ENCODE measurements at regions not wholly inside any gene's neighbourhood (a gene's known extent, or its start where the extent isn't known, plus 50 kb on each side); places are given as distances from the start of the nearest gene placed in this dataset.

- intact Hi-C loops (cut with micrococcal nuclease): no loop called here
- no peak overlapping the region for H3K4me3 ChIP-seq
Measured at GRCh38 chr18:73924307-73924706, 223.3 kb downstream of the FBXO15 start.

GRCh38 chr18:73923866-73924265 lies 223.8 kb downstream of the FBXO15 start:
- intact Hi-C loops (cut with micrococcal nuclease): no loop called here
- H3K36me3 ChIP-seq: no peaks in the 10 kb centered on the region
- H3K27me3 ChIP-seq (ENCODE audit: low read depth): peaks cover 15% of the 10 kb centered on the region
- H3K4me1 ChIP-seq: no peaks in the 10 kb centered on the region
- H3K4me3 ChIP-seq: no peak overlapping the region
- H3K9me3 ChIP-seq (replicated peaks): no peaks in the 10 kb centered on the region
- no peak overlapping the region for H3K27ac ChIP-seq (replicated peaks)
- no peak for DNase-seq
- TF ChIP-seq CTCF (IDR thresholded peaks at IDR 0.05; ENCODE audit: borderline replicate concordance): no peak

More at GRCh38 chr18:73924307-73924706, 223.3 kb downstream of the FBXO15 start:
- Histone ChIP-seq H3K36me3 (no peaks in the 10 kb centered on the region), H3K9me3 (replicated peaks) (no peaks in the 10 kb centered on the region), H3K4me1 (no peaks in the 10 kb centered on the region), H3K27me3 (ENCODE audit: low read depth) (peaks cover 15% of the 10 kb centered on the region), H3K27ac (replicated peaks) (no peak overlapping the region)
- no peak for TF ChIP-seq CTCF (IDR thresholded peaks at IDR 0.05; ENCODE audit: borderline replicate concordance)
- no peak for DNase-seq

- Histone ChIP-seq H3K4me3 (no peak overlapping the region), H3K4me1 (no peaks in the 10 kb centered on the region), H3K27ac (replicated peaks) (no peak overlapping the region), H3K9me3 (replicated peaks) (no peaks in the 10 kb centered on the region), H3K27me3 (ENCODE audit: low read depth) (peaks cover 12% of the 10 kb centered on the region), H3K36me3 (no peaks in the 10 kb centered on the region)
- no peak for TF ChIP-seq CTCF (IDR thresholded peaks at IDR 0.05; ENCODE audit: borderline replicate concordance)
- intact Hi-C loops (cut with micrococcal nuclease): no loop called here
- DNase-seq: no peak
Measured at GRCh38 chr18:73920033-73920432, 227.6 kb downstream of the FBXO15 start.

GRCh38 chr18:73918816-73919215 lies 228.8 kb downstream of the FBXO15 start:
- no peaks in the 10 kb centered on the region for H3K36me3 ChIP-seq
- H3K27ac ChIP-seq (replicated peaks): no peak overlapping the region
- intact Hi-C loops (cut with micrococcal nuclease): no loop called here
- H3K4me1 ChIP-seq: no peaks in the 10 kb centered on the region
- H3K27me3 ChIP-seq (ENCODE audit: low read depth): peaks cover 12% of the 10 kb centered on the region
- H3K9me3 ChIP-seq (replicated peaks): no peaks in the 10 kb centered on the region
- no peak for TF ChIP-seq CTCF (IDR thresholded peaks at IDR 0.05; ENCODE audit: borderline replicate concordance)
- H3K4me3 ChIP-seq: no peak overlapping the region
- no peak for DNase-seq

- intact Hi-C loops (cut with micrococcal nuclease): no loop called here
- Histone ChIP-seq H3K36me3 (no peaks in the 10 kb centered on the region), H3K4me3 (no peak overlapping the region), H3K9me3 (replicated peaks) (no peaks in the 10 kb centered on the region), H3K4me1 (no peaks in the 10 kb centered on the region), H3K27ac (replicated peaks) (no peak overlapping the region), H3K27me3 (ENCODE audit: low read depth) (peaks cover 6% of the 10 kb centered on the region)
- no peak for DNase-seq
- TF ChIP-seq CTCF (IDR thresholded peaks at IDR 0.05; ENCODE audit: borderline replicate concordance): no peak
Measured at GRCh38 chr18:73917046-73917445, 230.6 kb downstream of the FBXO15 start.

GRCh38 chr18:73913505-73913904 lies 234.1 kb downstream of the FBXO15 start:
- Histone ChIP-seq H3K27ac (replicated peaks) (no peak overlapping the region), H3K27me3 (ENCODE audit: low read depth) (no peaks in the 10 kb centered on the region), H3K36me3 (no peaks in the 10 kb centered on the region), H3K4me1 (no peaks in the 10 kb centered on the region), H3K4me3 (no peak overlapping the region), H3K9me3 (replicated peaks) (no peaks in the 10 kb centered on the region)
- TF ChIP-seq CTCF (IDR thresholded peaks at IDR 0.05; ENCODE audit: borderline replicate concordance): no peak
- intact Hi-C loops (cut with micrococcal nuclease): no loop called here
- DNase-seq: no peak

Data from left ventricle myocardium inferior (tissue), 1 donor.